HEK293T (cell line): ENCODE measurements at regions not wholly inside any gene's neighbourhood (a gene's known extent, or its start where the extent isn't known, plus 50 kb on each side); places are given as distances from the start of the nearest gene placed in this dataset.

ENCODE experiments used
- ARNT ChIP-seq: fragments of 450-650 bp; IDR thresholded peaks from 2 replicates; pipeline ENCODE4 v1.6.1; 2017; ENCODE audit warnings: mild to moderate bottlenecking
- FOXA1 ChIP-seq: fragments of 450-650 bp; IDR thresholded peaks from 2 replicates; pipeline ENCODE4 v1.6.1; 2016; ENCODE audit warnings: mild to moderate bottlenecking
- FOXK2 ChIP-seq: fragments of 450-650 bp; IDR thresholded peaks from 2 replicates; pipeline ENCODE4 v1.6.1; 2016; ENCODE audit warnings: mild to moderate bottlenecking
- HDGF ChIP-seq: fragments of 450-650 bp; IDR thresholded peaks from 2 replicates; pipeline ENCODE4 v1.6.1; 2017; ENCODE audit warnings: antibody characterized with exemption, borderline replicate concordance
- SP1 ChIP-seq: fragments of 450-650 bp; IDR thresholded peaks from 2 replicates; pipeline ENCODE4 v1.6.1; 2017
- TARDBP ChIP-seq: fragments of 450-650 bp; IDR thresholded peaks from 2 replicates; pipeline ENCODE4 v1.6.1; 2016
- ZNF384 ChIP-seq: fragments of 450-650 bp; IDR thresholded peaks from 2 replicates; pipeline ENCODE4 v1.6.1; 2016
- TF ChIP-seq, protein P1 (sequence below): fragments of 450-650 bp; IDR thresholded peaks from 2 replicates; pipeline ENCODE4 v1.6.1; 2016

DNA sequence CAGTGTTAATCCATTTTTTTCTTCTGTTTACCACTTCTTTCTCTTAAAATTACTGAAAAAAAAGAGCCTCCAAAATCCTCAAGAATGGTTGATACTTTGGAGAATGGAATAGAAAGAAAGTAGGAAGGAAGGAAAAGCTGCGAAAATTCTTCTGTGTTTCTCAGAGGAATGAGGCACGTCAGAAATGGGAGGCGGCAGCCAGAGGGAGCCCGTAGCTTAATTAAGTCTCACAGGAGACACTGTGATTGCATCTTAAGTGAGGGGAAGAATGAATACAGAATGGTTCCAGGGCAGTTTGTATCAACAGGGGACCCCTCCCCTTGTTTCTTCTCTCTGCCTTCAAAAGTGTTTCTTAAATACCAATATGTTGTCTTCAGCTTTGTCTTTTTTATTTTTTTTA, 1099.5 kb downstream of the PLA2G4A start:
- TF ChIP-seq FOXK2 (no peak), SP1 (no peak), FOXA1 (no peak), TARDBP (no peak), ZNF384 (no peak), HDGF (no peak), ARNT (no peak)
- TF ChIP-seq, protein P1, sequence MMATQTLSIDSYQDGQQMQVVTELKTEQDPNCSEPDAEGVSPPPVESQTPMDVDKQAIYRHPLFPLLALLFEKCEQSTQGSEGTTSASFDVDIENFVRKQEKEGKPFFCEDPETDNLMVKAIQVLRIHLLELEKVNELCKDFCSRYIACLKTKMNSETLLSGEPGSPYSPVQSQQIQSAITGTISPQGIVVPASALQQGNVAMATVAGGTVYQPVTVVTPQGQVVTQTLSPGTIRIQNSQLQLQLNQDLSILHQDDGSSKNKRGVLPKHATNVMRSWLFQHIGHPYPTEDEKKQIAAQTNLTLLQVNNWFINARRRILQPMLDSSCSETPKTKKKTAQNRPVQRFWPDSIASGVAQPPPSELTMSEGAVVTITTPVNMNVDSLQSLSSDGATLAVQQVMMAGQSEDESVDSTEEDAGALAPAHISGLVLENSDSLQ = no peak
